ENCODE measurements at regions not wholly inside any gene's neighbourhood (a gene's known extent, or its start where the extent isn't known, plus 50 kb on each side); places are given as distances from the start of the nearest gene placed in this dataset.

- no peaks in the 10 kb centered on the region for H3K4me1 ChIP-seq
- H3K27ac ChIP-seq = no peak overlapping the region
- intact Hi-C loops (cut with DNase I; ENCODE audit: low total_unique reads) = no loop called here
- H3K9me3 ChIP-seq = no peaks in the 10 kb centered on the region
- no peak overlapping the region for H3K4me3 ChIP-seq
- H3K27me3 ChIP-seq = no peaks in the 10 kb centered on the region
- in situ Hi-C loops (cut with MboI; ENCODE audit: low sequenced_read_pairs in 4 of 4) = no loop called here
- ATAC-seq (no peak), DNase-seq (no peak)
- H3K36me3 ChIP-seq = no peaks in the 10 kb centered on the region
- no peak for TF ChIP-seq POLR2A (IDR thresholded peaks at IDR 0.05)
- no peak for TF ChIP-seq CTCF (IDR thresholded peaks at IDR 0.05 in 4 of 5, conservative IDR thresholded peaks at IDR 0.05 in 1 of 5)
These were observed 222.7 kb upstream of the SOX1 start for GRCh38 chr13:111844222-111844671.

- Histone ChIP-seq H3K27me3 (peaks cover 0 to 2% (median 0%) of the 10 kb centered on the region in 3 donors), H3K27ac (no peak overlapping the region), H3K9me3 (no peaks in the 10 kb centered on the region), H3K4me3 (no peak overlapping the region), H3K36me3 (no peaks in the 10 kb centered on the region), H3K4me1 (no peaks in the 10 kb centered on the region)
- DNase-seq (no peak), ATAC-seq (no peak)
- TF ChIP-seq CTCF (IDR thresholded peaks at IDR 0.05 in 4 of 5, conservative IDR thresholded peaks at IDR 0.05 in 1 of 5) (no peak), POLR2A (IDR thresholded peaks at IDR 0.05) (no peak)
- in situ Hi-C loops (cut with MboI; ENCODE audit: low sequenced_read_pairs in 4 of 4) (no loop called here), intact Hi-C loops (cut with DNase I; ENCODE audit: low total_unique reads) (no loop called here)
These were observed 222.3 kb upstream of the SOX1 start for GRCh38 chr13:111844682-111845081.

GRCh38 chr13:111845621-111846351, 221.2 kb upstream of the SOX1 start:
- Histone ChIP-seq H3K4me1 (no peaks in the 10 kb centered on the region), H3K36me3 (no peaks in the 10 kb centered on the region), H3K27ac (no peak overlapping the region), H3K27me3 (peaks cover 0 to 5% (median 0%) of the 10 kb centered on the region in 3 donors), H3K4me3 (no peak overlapping the region), H3K9me3 (no peaks in the 10 kb centered on the region)
- intact Hi-C loops (cut with DNase I; ENCODE audit: low total_unique reads) = no loop called here
- DNase-seq (no peak), ATAC-seq (no peak)
- TF ChIP-seq POLR2A (IDR thresholded peaks at IDR 0.05) (no peak), CTCF (IDR thresholded peaks at IDR 0.05 in 4 of 5, conservative IDR thresholded peaks at IDR 0.05 in 1 of 5) (no peak)
- in situ Hi-C loops (cut with MboI; ENCODE audit: low sequenced_read_pairs in 4 of 4) = no loop called here

- Histone ChIP-seq H3K36me3 (no peaks in the 10 kb centered on the region), H3K4me1 (no peaks in the 10 kb centered on the region), H3K4me3 (no peak overlapping the region), H3K27ac (no peak overlapping the region), H3K27me3 (peaks cover 0 to 5% (median 0%) of the 10 kb centered on the region in 3 donors), H3K9me3 (no peaks in the 10 kb centered on the region)
- DNase-seq (no peak), ATAC-seq (no peak)
- intact Hi-C loops (cut with DNase I; ENCODE audit: low total_unique reads) = no loop called here
- TF ChIP-seq POLR2A (IDR thresholded peaks at IDR 0.05) = no peak
- no peak for TF ChIP-seq CTCF (IDR thresholded peaks at IDR 0.05 in 4 of 5, conservative IDR thresholded peaks at IDR 0.05 in 1 of 5)
- in situ Hi-C loops (cut with MboI; ENCODE audit: low sequenced_read_pairs in 4 of 4) = no loop called here
These were observed 220.4 kb upstream of the SOX1 start for GRCh38 chr13:111846391-111847159.

Measured in gastrocnemius medialis (tissue), 4 donors.